IPS-20b (cell line): ENCODE measurements at regions not wholly inside any gene's neighbourhood (a gene's known extent, or its start where the extent isn't known, plus 50 kb on each side); places are given as distances from the start of the nearest gene placed in this dataset.
"Not testable (repeated sequence)": the region's sequence is repeated elsewhere in the genome, so short reads cannot be mapped to it uniquely, and the experiment has no call there.

ENCODE experiments used
- H3K27ac ChIP-seq: one replicate; pipeline ENCODE4 v1.5.1; 2013; ENCODE audit warnings: low read length
- H3K27me3 ChIP-seq: 2 replicates; pipeline ENCODE4 v1.6.1; 2013; ENCODE audit warnings: mild to moderate bottlenecking, low read length, inconsistent platforms; ENCODE audit not compliant: insufficient read depth
- H3K36me3 ChIP-seq: 2 replicates; pipeline ENCODE4 v1.6.1; 2013; ENCODE audit warnings: low read depth, mild to moderate bottlenecking, inconsistent platforms, low read length, moderate library complexity; ENCODE audit not compliant: insufficient read depth
- H3K4me1 ChIP-seq: 2 replicates; pipeline ENCODE4 v1.6.1; 2013; ENCODE audit warnings: mild to moderate bottlenecking, control low read depth, inconsistent platforms, low read length, moderate library complexity; ENCODE audit not compliant: insufficient read depth
- H3K4me3 ChIP-seq: 2 replicates; pipeline ENCODE4 v1.5.1; 2013; ENCODE audit warnings: mild to moderate bottlenecking, low read length, inconsistent platforms
- H3K9ac ChIP-seq: 2 replicates; pipeline ENCODE4 v1.6.1; 2013; ENCODE audit warnings: low read depth, mild to moderate bottlenecking, inconsistent platforms, low read length, moderate library complexity
- H3K9me3 ChIP-seq: 2 replicates; pipeline ENCODE4 v1.6.1; 2013; ENCODE audit warnings: mild to moderate bottlenecking, low read depth, low read length, inconsistent platforms; ENCODE audit not compliant: insufficient read depth

DNA sequence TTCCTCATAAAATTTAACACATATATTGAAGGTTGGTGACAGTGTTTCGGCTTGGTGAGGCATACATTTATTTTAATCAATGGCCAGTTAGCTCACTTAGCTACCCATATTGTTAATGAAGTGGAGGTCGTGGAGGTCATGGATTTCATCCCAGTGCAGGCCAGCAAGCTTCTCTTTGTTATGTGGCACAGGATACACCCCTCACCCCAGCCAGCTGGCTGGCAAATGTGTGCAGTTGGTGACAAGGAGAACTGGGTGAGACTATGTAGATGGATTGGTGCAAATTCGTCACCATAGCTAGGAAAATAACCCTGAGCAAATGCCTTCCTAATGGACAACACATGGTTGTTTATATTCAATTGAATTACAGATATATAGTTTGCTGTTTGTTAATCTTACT lies 50.5 kb upstream of the FOXP2 start:
- H3K9ac ChIP-seq: no peak overlapping the region
- no peaks in the 10 kb centered on the region for H3K27me3 ChIP-seq
- no peak overlapping the region for H3K4me3 ChIP-seq
- H3K36me3 ChIP-seq: no peaks in the 10 kb centered on the region
- H3K9me3 ChIP-seq: peaks cover 4% of the 10 kb centered on the region; the same call in 1 of the 2 replicates
- H3K27ac ChIP-seq: no peak overlapping the region
- H3K4me1 ChIP-seq: peaks cover 15% of the 10 kb centered on the region; the same call in 1 of the 2 replicates

DNA sequence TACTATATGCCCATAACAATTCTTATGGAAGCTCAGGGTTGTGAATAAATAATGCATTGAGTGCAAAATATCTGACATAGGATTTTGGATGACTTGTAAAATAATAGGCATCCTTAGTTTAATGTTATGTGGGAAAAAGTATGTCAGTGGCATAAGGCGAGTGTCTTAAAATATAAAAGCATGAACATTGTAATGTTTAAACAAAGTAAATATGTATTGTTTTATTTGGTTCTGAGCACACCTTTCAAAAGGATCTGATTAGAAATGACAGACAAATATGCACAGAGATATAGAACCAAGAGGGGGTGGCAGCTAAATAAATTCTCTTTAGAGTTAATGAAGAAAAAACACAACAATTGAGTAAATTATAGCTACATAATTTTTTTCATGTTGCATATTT lies 51.3 kb upstream of the FOXP2 start:
- Histone ChIP-seq H3K36me3 (no peaks in the 10 kb centered on the region), H3K27ac (no peak overlapping the region), H3K9ac (no peak overlapping the region), H3K4me3 (no peak overlapping the region), H3K27me3 (no peaks in the 10 kb centered on the region), H3K9me3 (peaks cover 4% of the 10 kb centered on the region; the same call in 1 of the 2 replicates), H3K4me1 (peaks cover 15% of the 10 kb centered on the region; the same call in 1 of the 2 replicates)

DNA sequence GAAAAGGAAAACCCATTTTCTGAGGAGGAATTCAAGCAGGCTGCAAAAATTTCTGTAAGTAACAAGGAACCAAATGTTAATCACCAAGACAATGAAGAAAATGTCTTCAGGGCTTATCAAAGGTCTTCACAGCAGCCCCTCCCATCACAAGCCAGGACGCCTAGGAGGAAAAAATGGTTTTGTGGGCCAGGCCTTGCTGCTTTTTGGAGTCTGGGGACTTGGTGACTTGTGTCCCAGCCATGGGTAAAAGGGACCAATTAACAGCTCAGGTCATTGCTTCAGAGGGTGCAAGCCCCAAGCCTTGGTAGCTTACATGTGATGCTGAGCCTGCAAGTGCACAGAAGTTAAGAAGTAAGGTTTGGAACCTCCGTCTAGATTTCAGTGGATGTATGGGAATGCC lies 55.7 kb upstream of the FOXP2 start:
- H3K27me3 ChIP-seq: no peaks in the 10 kb centered on the region
- H3K4me3 ChIP-seq: no peak overlapping the region
- peaks cover 4% of the 10 kb centered on the region; the same call in 1 of the 2 replicates for H3K9me3 ChIP-seq
- no peak overlapping the region for H3K27ac ChIP-seq
- peaks cover 15% of the 10 kb centered on the region; the same call in 1 of the 2 replicates for H3K4me1 ChIP-seq
- H3K36me3 ChIP-seq: no peaks in the 10 kb centered on the region
- H3K9ac ChIP-seq: no peak overlapping the region

DNA sequence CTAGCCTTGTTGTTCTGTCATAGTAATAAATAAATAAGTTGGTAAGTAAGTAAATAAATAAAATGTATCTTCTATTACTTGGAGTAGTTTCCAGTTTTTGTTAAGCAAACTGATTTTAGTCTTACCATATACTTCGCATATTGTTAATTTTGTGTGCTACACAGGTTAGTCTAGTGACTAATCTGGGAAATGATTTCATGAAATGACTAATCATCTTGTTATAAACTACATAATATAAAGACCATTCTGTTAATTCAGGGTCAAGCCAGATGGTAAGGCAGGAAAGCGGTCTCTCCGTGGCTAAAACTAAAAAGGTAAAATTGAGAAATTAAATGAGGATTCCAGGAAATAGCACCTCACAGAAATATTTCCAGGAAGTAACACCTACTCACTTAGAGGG lies 58.5 kb upstream of the FOXP2 start:
- Histone ChIP-seq H3K9ac (no peak overlapping the region), H3K4me1 (no peaks in the 10 kb centered on the region), H3K27me3 (no peaks in the 10 kb centered on the region), H3K4me3 (no peak overlapping the region), H3K27ac (no peak overlapping the region), H3K36me3 (no peaks in the 10 kb centered on the region), H3K9me3 (peaks cover 4% of the 10 kb centered on the region; the same call in 1 of the 2 replicates)

DNA sequence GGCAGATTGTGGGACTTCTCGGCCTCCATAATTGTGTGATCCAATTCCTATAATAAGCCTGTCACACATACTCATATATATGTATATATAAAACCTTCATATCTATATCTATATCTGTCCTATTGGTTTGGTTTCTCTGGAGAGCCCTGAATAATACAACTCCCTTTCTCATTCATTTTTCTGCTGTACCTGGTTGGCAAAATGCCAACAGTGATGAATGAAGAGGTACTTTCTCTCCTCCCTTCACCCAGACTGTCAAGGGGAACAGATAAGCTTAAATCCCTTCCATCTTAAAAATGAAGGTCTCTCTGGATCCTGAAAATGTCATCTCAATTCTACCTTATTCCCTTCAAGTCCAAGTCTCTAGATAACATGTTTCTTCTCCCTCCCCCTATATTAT lies 60.3 kb upstream of the FOXP2 start:
- Histone ChIP-seq H3K27me3 (no peaks in the 10 kb centered on the region), H3K9ac (no peak overlapping the region), H3K36me3 (no peaks in the 10 kb centered on the region), H3K27ac (no peak overlapping the region), H3K4me3 (no peak overlapping the region), H3K4me1 (no peaks in the 10 kb centered on the region), H3K9me3 (no peaks in the 10 kb centered on the region)

DNA sequence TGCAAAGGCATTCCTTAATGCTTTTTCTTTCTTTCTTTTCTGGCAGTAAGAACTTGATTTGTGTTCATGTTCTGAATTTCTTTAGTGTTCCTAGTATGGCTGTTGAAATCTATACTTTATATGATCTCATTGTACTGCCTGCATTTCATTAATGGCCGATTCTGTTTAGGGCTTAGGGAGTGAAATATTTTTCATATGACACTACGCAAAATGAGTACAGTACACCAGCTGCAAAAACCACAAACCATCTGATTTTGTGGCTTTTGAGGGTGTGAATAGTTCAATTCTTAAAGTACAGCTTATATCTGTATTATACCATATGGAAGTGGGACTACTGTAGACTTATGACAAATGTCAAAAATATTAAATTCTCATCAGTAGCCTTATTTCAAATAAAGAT lies 69.1 kb upstream of the FOXP2 start:
- Histone ChIP-seq H3K9ac (no peak overlapping the region), H3K36me3 (no peaks in the 10 kb centered on the region), H3K4me3 (no peak overlapping the region), H3K27me3 (no peaks in the 10 kb centered on the region), H3K27ac (no peak overlapping the region), H3K4me1 (no peaks in the 10 kb centered on the region), H3K9me3 (no peaks in the 10 kb centered on the region)

DNA sequence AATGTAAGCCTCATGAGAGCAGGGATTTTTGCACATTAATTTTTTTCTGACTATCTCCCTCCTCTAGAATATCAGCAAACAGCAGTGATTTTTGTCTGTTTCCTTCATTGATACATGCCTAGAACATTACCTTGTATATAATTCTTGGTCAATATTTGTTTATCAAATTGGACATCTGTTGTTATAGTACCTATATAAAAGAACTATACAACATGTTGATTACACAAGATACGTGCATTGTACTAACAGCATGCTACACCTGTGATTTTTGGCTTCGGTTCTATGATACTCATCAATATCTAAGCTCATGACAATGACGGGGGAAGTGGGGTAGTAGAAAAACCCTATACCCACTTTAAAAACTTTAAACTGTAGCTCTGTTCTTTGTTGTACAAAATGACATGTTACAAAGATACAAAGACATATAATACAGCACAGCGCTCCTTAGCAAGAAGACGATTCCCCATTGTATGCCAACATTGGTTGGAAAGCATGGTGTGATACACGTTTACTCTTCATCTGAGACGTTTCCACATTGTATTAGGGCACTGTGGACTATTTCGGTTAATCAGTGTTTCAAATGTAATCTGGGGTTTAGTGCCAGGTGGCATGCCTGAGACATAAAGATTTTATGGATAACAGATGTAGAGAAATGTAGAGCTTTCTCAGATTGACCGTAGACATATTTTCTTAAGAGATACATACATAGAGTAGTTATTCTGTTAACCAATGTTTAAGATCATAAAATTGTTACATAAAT lies 70.5 kb upstream of the FOXP2 start:
- Histone ChIP-seq H3K4me1 (no peaks in the 10 kb centered on the region), H3K9ac (no peak overlapping the region), H3K4me3 (no peak overlapping the region), H3K27me3 (no peaks in the 10 kb centered on the region), H3K9me3 (no peaks in the 10 kb centered on the region), H3K36me3 (no peaks in the 10 kb centered on the region), H3K27ac (no peak overlapping the region)

DNA sequence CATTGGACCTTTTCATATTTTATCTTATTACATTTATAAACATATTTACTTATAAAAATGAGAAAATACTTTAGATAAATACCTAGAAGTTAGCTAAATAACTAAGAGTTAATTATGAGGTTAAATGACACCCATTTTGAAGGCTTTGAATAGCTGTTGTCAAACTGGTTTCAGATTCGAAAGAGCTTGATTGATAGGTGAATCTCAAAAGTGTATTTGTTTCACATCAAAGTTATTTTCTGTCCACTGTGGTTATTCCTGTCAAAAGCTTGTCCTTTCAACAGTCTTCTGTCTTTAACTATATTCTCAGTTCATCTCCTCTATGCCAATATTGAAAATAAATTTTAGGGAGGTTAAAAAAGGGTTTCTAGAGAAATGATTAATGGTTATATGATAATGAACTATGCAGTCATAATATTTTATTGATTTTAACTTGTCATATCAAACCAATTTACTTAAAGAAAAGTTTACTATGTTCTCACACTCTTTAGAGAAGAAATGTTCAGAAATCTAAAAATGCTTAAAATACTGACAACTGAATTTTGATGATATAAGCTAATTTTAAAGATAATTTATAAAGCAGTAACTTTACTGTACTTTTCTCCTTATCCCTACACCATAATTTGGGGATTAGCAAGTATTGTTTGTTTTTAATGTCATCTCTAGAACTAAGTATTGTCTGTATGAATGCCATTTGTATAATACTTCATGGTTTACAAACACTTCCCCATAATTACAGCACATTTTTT lies 72.0 kb upstream of the FOXP2 start:
- no peaks in the 10 kb centered on the region for H3K27me3 ChIP-seq
- H3K36me3 ChIP-seq: no peaks in the 10 kb centered on the region
- H3K4me1 ChIP-seq: no peaks in the 10 kb centered on the region
- no peak overlapping the region for H3K9ac ChIP-seq
- H3K4me3 ChIP-seq: no peak overlapping the region
- H3K27ac ChIP-seq: no peak overlapping the region
- H3K9me3 ChIP-seq: no peaks in the 10 kb centered on the region

DNA sequence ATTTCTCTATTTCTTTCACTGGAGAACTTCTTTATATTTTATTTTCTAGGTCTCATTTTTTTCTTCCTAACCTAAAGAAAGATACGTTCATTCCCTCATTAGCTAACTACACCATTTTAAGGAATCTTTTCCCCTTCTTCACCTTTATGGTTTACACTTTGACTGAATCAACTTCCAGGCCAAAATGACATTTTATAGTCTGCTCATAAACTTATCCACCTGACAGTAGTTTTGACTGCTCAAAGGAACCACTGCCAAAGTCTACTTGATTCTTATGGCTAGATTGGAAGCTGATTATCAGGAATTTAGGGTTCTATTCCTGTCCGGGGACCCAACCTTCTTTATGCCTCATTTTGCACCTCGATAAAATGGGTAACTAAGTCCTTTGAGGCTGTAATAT lies 73.0 kb upstream of the FOXP2 start:
- Histone ChIP-seq H3K27me3 (no peaks in the 10 kb centered on the region), H3K36me3 (no peaks in the 10 kb centered on the region), H3K4me3 (no peak overlapping the region), H3K27ac (no peak overlapping the region), H3K9ac (no peak overlapping the region), H3K4me1 (no peaks in the 10 kb centered on the region), H3K9me3 (no peaks in the 10 kb centered on the region)

DNA sequence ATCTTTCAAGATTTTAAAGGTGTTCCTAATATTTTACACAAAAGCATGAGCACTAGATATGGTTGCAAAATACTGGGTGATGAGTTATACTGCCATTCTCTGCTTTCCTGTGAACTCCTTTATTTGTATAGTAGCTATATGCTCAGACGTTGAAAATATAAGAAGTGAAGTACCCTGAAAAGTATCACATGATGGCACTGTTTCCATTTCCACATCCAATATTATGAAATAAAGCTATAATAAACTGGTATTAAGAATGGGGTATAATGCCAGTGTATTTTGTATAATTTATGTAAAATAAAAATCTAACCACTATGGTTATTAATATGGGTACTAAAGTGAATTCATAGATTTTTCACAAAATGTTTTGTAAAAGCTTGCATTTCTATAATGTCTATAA lies 79.6 kb upstream of the FOXP2 start:
- Histone ChIP-seq H3K27me3 (no peaks in the 10 kb centered on the region), H3K4me1 (no peaks in the 10 kb centered on the region), H3K9ac (no peak overlapping the region), H3K9me3 (no peaks in the 10 kb centered on the region), H3K27ac (no peak overlapping the region), H3K36me3 (no peaks in the 10 kb centered on the region), H3K4me3 (no peak overlapping the region)

DNA sequence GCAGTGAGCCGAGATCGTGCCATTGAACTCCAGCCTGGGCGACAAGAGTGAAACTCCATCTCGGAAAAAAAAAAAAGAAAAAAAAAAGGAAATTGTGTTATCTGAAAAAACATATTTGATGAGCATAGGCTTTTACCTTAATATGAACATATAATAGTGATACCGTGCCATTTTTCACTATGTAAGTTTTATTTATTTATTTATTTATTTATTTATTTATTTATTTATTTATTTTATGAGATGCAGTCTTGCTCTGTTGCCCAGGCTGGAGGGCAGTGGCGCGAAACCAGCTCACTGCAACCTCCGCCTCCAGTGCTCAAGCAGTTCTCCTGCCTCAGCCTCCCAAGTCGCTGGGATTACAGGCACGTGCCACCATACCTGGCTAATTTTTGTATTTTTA lies 85.2 kb upstream of the FOXP2 start:
- H3K27me3 ChIP-seq, H3K4me1 ChIP-seq, H3K9me3 ChIP-seq, H3K36me3 ChIP-seq, H3K4me3 ChIP-seq, H3K27ac ChIP-seq, H3K9ac ChIP-seq: not testable (repeated sequence)
